Hepatocyte (in vitro differentiated cells): ENCODE measurements at regions not wholly inside any gene's neighbourhood (a gene's known extent, or its start where the extent isn't known, plus 50 kb on each side); places are given as distances from the start of the nearest gene placed in this dataset.

Experiments used
- CTCF ChIP-seq: fragments of 200-600 bp; sonication (generic); IDR thresholded peaks from 2 replicates; pipeline ENCODE4 v1.5.1; 2016; ENCODE audit warnings: antibody characterized with exemption, mild to moderate bottlenecking; ENCODE audit not compliant: poor library complexity
- EZH2 ChIP-seq: fragments of 200-600 bp; sonication (generic); IDR thresholded peaks from 2 replicates; pipeline ENCODE4 v1.6.1; 2016; ENCODE audit warnings: antibody characterized with exemption, mild to moderate bottlenecking, borderline replicate concordance
- EZH2phosphoT487 ChIP-seq: fragments of 200-600 bp; sonication (generic); IDR thresholded peaks from one replicate; pipeline ENCODE4 v1.6.1; 2018; ENCODE audit warnings: antibody characterized with exemption, mild to moderate bottlenecking, low read depth, moderate library complexity; ENCODE audit not compliant: unreplicated experiment, severe bottlenecking

GRCh38 chr17:13705221-13705620 lies 103.5 kb upstream of the HS3ST3A1 start:
- TF ChIP-seq EZH2 (no peak), CTCF (no peak), EZH2phosphoT487 (no peak)
